ENCODE measurements at regions not wholly inside any gene's neighbourhood (a gene's known extent, or its start where the extent isn't known, plus 50 kb on each side); places are given as distances from the start of the nearest gene placed in this dataset.

DNA sequence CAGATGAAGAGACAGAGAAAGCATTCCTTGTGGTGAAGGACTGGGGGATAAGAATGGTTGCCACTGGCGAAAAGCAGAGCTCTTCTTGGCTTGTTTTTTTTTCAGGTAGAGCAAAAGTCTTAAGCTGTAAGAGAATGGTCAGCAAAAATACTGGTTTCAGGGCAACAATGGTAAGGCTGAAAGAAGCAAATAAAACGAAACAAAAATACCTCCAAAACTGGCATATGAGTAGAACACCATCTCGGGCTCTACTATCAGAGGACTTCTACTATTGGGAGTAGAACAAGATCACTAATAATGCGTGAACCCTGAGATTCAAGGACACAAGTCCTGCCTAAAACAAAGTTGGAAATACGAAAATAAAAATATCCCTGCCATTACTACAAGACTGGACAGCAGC lies 1823.2 kb upstream of the CDH6 start:
- Histone ChIP-seq H3K27me3 (no peaks in the 10 kb centered on the region), H3K9me3 (no peaks in the 10 kb centered on the region), H3K4me1 (no peaks in the 10 kb centered on the region), H3K36me3 (no peaks in the 10 kb centered on the region), H3K4me3 (no peak overlapping the region), H3K27ac (no peak overlapping the region)
- no peak for DNase-seq
- TF ChIP-seq POLR2A (IDR thresholded peaks at IDR 0.05) (no peak), CTCF (IDR thresholded peaks at IDR 0.05) (no peak)

DNA sequence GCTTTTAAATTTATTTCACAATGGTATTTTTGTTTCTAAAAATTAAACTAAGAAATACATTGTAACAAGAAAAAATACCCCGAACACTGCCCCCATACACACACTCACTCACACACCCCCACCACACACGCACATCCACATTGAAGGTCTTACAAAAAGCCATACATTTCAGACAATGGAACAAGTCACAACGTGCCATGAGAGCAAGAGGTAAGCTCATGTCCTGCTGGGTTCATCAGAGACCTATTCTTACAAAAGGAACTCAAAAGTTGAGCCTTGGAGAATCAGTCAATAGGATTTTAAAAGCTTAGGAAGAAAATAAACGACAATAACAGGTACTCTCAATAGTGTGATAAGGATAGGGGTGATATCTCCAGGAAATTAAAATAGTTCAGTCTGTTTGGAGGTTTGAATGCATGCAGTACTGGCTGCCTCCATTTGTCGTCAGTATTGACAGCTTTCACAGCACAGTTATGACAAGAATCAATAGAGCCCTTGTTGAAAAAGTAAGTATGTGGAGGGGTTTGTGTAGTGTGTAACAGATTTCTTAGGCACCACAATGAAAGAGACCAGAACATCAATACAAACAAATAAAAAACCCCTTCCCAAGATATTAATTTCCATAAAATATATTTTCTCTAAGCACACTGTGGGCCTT lies 1826.2 kb upstream of the CDH6 start:
- H3K27me3 ChIP-seq: no peaks in the 10 kb centered on the region
- no peak for DNase-seq
- H3K4me3 ChIP-seq: no peak overlapping the region
- H3K27ac ChIP-seq: no peak overlapping the region
- H3K36me3 ChIP-seq: no peaks in the 10 kb centered on the region
- TF ChIP-seq POLR2A (IDR thresholded peaks at IDR 0.05): no peak
- TF ChIP-seq CTCF (IDR thresholded peaks at IDR 0.05): no peak
- H3K9me3 ChIP-seq: no peaks in the 10 kb centered on the region
- H3K4me1 ChIP-seq: no peaks in the 10 kb centered on the region

- H3K27me3 ChIP-seq: no peaks in the 10 kb centered on the region
- H3K36me3 ChIP-seq: no peaks in the 10 kb centered on the region
- TF ChIP-seq CTCF (IDR thresholded peaks at IDR 0.05): no peak
- TF ChIP-seq POLR2A (IDR thresholded peaks at IDR 0.05): no peak
- no peak for DNase-seq
- no peaks in the 10 kb centered on the region for H3K9me3 ChIP-seq
- H3K4me3 ChIP-seq: no peak overlapping the region
- no peak overlapping the region for H3K27ac ChIP-seq
- H3K4me1 ChIP-seq: no peaks in the 10 kb centered on the region
Observed at GRCh38 chr5:29351170-29351569, 1842.3 kb upstream of the CDH6 start.

DNA sequence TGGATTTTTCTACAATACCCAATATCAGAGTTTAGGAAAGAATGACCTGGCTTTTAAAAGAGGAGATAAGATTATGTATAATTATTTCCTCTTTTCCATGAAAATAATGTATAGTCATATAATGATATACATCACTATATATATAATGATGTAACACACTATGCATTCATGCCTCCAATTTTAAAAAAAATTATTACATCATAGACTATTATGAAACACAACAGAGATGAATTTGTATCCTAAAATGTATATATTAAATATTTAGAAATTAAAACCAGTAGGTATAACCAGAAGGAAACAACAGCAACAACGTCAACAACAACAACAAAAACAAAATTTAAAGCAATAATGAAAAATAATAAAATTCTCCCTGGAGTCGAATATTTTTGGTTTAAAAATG lies 1856.5 kb upstream of the CDH6 start:
- Histone ChIP-seq H3K4me1 (no peaks in the 10 kb centered on the region), H3K36me3 (no peaks in the 10 kb centered on the region), H3K27ac (no peak overlapping the region), H3K9me3 (no peaks in the 10 kb centered on the region), H3K4me3 (no peak overlapping the region), H3K27me3 (no peaks in the 10 kb centered on the region)
- TF ChIP-seq CTCF (IDR thresholded peaks at IDR 0.05): no peak
- no peak for TF ChIP-seq POLR2A (IDR thresholded peaks at IDR 0.05)
- DNase-seq: no peak

DNA sequence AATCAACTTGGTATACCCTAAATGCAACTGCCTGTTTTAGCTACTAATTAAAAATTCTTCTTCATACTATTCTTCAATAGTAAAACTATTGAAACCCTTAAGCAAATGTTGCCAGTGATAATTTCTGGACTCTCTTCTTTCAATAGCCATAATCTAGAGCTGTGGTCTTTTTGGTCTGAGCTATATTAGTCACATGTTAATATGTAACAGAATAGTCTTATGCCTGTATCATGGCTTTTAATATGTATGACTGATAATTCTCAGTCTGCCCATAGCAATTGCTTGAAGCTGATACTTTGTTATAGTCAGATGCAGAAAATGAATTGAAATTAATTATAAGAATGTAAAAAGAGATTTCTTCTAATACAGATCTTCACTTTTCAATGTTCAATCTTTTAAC lies 1871.9 kb upstream of the CDH6 start:
- H3K36me3 ChIP-seq: no peaks in the 10 kb centered on the region
- no peaks in the 10 kb centered on the region for H3K27me3 ChIP-seq
- H3K4me3 ChIP-seq: no peak overlapping the region
- TF ChIP-seq CTCF (IDR thresholded peaks at IDR 0.05) (no peak), POLR2A (IDR thresholded peaks at IDR 0.05) (no peak)
- H3K27ac ChIP-seq: no peak overlapping the region
- no peaks in the 10 kb centered on the region for H3K4me1 ChIP-seq
- DNase-seq: no peak
- H3K9me3 ChIP-seq: no peaks in the 10 kb centered on the region

GRCh38 chr5:29309359-29309758 lies 1884.1 kb upstream of the CDH6 start:
- TF ChIP-seq POLR2A (IDR thresholded peaks at IDR 0.05) (no peak), CTCF (IDR thresholded peaks at IDR 0.05) (no peak)
- Histone ChIP-seq H3K36me3 (no peaks in the 10 kb centered on the region), H3K27me3 (no peaks in the 10 kb centered on the region), H3K9me3 (no peaks in the 10 kb centered on the region), H3K4me3 (no peak overlapping the region), H3K27ac (no peak overlapping the region), H3K4me1 (no peaks in the 10 kb centered on the region)
- no peak for DNase-seq

Measured in Peyer's patch (tissue), 4 donors.